GM12891 (cell line): ENCODE measurements at regions not wholly inside any gene's neighbourhood (a gene's known extent, or its start where the extent isn't known, plus 50 kb on each side); places are given as distances from the start of the nearest gene placed in this dataset.

Experiments
- PAX5 ChIP-seq: IDR thresholded peaks from 2 replicates; pipeline ENCODE4 v1.6.1; 2011; ENCODE audit warnings: low read length, moderate library complexity, mild to moderate bottlenecking; ENCODE audit not compliant: insufficient read depth, severe bottlenecking
- POLR2A ChIP-seq: IDR thresholded peaks from 2 replicates; pipeline ENCODE4 v1.6.1; 2011; ENCODE audit warnings: low read depth, low read length, control low read depth
- POLR2AphosphoS5 ChIP-seq: IDR thresholded peaks from 2 replicates; pipeline ENCODE4 v1.6.1; 2011; ENCODE audit warnings: low read depth, low read length, control low read depth
- POU2F2 ChIP-seq: IDR thresholded peaks from 2 replicates; pipeline ENCODE4 v1.6.1; 2011; ENCODE audit warnings: low read depth, mild to moderate bottlenecking, control low read depth, low read length, moderate library complexity
- SPI1 ChIP-seq: IDR thresholded peaks from 2 replicates; pipeline ENCODE4 v1.6.1; 2011; ENCODE audit warnings: low read depth, low read length, control low read depth
- TAF1 ChIP-seq: IDR thresholded peaks from 2 replicates; pipeline ENCODE4 v1.6.1; 2011; ENCODE audit warnings: low read depth, low read length, control low read depth

GRCh38 chr13:80151016-80151415, 189.9 kb downstream of the SPRY2 start:
- TF ChIP-seq POLR2A (no peak), POLR2AphosphoS5 (no peak), POU2F2 (no peak), TAF1 (no peak), PAX5 (no peak), SPI1 (no peak)
